Stimulated activated CD4-positive, alpha-beta T cell treated with anti-CD3 and anti-CD28 coated beads, Interleukin-2, amount 100 ng/mL, for 48 hours (primary cell): ENCODE measurements at regions not wholly inside any gene's neighbourhood (a gene's known extent, or its start where the extent isn't known, plus 50 kb on each side); places are given as distances from the start of the nearest gene placed in this dataset.

Source experiments
- DNase-seq, 2 donors: peaks; one replicate each; pipeline ENCODE4 v3.0.0-alpha.2; 2020

- DNase-seq = no peak
These were observed 152.8 kb upstream of the ANK2 start for GRCh38 chr4:112896609-112897190.

- DNase-seq = no peak
These were observed 151.9 kb upstream of the ANK2 start for GRCh38 chr4:112897543-112897942.

- DNase-seq = no peak
These were observed 150.9 kb upstream of the ANK2 start for GRCh38 chr4:112898357-112899141.

DNA sequence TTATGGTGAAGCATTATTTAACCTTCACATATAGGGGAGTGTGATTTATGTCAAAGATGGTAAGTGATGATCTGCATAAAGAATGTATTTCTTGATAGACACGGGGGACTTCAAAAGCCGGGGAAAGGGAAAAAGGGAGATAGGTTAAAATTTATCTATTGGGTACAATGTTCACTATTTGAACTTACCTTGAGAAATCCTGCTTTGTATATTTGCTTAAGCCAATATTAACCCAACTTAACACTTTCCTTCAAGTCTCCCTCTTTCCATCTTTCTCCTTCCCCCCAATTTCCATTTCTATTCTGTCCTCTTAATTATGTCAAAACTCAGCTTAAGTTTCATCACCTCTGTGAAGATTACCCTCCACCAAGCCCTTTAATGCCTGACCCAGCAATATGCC is 149.0 kb upstream of the ANK2 start:
- DNase-seq = no peak

DNA sequence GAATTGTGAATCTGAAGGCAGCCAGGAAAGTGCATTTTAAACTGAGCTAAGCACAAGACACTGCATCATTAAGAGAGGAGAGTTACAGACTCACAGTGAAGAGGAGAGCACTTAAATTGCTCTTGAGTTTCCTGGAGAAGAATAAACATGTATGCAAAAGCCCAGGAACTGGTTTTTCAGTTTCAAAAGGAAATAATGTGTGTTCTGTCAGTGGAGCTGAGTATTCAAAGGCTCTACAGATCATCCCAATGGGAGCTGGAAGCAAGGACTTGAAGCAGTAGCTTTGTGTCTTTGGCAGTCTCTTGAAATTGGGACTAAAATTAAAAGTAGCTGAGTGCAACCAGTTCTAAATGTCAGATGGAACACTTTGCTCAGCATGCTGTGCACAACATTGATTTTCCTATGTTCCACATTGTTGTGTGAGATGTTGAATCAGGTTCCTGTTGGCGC is 147.5 kb upstream of the ANK2 start:
- DNase-seq = no peak

DNA sequence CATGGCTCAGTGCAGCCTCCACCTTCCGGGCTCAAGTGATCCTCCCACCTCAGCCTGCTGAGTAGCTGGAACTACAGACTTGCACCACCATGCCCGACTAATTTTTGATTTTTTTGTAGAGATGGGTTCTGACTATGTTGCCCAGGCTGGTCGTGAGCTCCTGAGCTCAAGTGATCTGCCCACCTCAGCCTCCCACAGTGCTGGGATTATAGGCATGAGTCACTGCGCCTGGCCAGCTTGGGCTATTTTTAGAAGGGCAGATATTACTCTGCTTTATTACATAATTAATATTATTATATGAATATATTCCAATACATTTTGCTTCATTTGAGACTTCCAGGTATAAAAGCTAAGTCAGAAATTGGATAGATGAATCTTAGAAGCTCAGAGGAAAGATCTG is 143.7 kb upstream of the ANK2 start:
- no peak for DNase-seq

DNA sequence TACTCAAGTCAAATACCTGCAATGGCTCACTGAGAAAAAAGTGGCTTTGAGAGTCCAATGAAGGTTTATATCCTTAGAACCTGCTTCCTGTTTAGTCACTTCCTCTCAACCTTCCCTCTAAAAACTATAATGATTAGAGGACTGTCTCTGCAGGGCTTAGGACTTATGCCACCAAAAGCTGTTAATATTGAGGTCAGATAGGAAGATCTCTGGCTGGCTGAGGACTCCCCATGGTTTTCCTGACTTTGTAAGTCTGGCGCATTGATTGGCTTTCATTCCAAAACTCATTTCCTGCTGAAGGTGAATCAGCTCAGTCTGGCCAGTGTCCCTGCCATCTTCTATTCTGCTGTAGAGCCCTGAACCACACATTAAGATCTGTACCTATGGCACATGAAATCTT is 140.9 kb upstream of the ANK2 start:
- DNase-seq = no peak

DNA sequence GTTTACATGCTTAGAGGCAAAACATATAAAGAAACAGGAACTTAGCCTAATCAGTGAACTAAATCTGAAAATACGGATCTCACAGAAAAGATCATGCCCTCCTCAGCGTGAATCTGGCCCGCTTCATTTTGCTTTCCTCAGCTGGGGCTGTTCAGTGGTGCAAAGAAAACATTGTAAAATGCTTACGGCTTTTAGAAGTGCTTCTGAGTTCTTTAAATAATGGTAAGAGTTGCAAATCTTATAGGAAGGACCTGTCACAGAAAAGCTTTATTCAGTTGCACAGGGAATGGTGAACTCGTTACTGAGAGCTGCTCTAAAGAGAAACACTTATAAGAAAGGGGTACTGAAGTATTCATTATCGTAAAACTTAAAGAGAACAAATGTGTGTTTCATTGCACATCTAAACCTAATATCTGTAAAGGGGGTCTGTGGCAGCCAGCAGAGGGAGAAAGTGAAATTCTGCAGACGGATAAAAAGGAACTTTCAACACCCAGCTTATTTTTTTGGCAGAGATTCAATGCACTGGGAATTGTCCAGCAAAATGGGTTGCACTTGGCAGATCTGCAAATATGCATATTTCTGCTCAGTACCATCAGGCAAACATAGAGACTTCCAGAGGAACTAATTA is 139.2 kb upstream of the ANK2 start:
- no peak for DNase-seq

- no peak for DNase-seq
These were observed 132.6 kb upstream of the ANK2 start for GRCh38 chr4:112916868-112917267.

DNA sequence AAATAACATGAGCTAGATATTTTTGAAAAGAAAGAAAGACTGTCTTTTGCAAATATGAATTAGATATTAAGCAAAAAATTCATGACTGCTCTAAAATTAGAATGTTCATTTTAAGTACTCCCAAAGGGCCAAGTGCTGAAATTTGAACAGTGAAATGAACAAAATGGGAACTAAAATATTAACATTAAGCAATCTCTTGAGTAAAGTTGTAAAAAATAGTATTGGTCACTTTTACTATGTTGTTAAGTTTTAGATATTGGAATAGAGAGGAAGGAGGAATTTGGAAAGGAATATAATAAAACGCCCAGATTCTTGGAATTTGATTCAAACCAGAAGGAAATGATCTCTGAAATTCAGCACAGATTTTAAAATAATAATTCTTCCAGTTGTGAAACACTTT is 125.9 kb upstream of the ANK2 start:
- DNase-seq = no peak

DNA sequence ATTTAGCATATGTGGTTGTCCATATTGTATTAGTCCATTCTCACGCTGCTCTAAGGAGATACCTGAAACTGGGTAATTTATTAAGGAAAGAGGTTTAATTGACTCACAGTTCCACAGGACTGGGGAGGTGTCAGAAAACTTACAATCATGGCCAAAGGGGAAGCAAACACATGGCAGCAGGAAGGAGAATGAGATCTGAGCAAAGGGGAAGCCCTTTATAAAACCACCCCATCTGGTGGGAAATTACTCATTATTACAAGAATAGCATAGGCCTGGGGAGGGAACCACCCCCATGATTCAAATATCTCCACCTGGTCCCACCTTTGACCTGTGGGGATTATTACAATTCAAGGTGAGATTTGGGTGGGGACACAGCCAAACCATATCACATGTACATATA is 122.6 kb upstream of the ANK2 start:
- DNase-seq = no peak

DNA sequence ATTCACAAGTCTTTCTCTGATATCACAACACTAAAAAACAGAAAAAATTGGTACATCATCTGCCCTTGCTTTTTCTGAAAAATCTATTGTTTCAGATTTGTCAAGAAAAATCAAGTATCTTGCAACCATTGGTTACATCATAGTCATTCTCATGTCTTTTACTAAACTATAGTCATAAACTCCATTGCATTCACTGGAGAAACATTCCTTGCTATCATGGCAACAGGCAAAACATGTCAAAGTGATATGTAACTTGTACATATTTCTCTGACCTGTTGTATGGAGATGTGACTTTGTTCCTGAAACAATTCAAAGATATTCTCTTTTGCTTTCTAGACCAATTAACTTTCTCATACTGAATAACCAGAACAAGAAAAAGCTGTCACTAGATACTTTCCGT is 121.9 kb upstream of the ANK2 start:
- no peak for DNase-seq

- DNase-seq = no peak
These were observed 118.5 kb upstream of the ANK2 start for GRCh38 chr4:112931001-112931400.

GRCh38 chr4:112933790-112934189 is 115.7 kb upstream of the ANK2 start:
- no peak for DNase-seq

- no peak for DNase-seq
These were observed 110.9 kb upstream of the ANK2 start for GRCh38 chr4:112938461-112939058.

- DNase-seq = no peak
These were observed 109.6 kb upstream of the ANK2 start for GRCh38 chr4:112939901-112940300.

DNA sequence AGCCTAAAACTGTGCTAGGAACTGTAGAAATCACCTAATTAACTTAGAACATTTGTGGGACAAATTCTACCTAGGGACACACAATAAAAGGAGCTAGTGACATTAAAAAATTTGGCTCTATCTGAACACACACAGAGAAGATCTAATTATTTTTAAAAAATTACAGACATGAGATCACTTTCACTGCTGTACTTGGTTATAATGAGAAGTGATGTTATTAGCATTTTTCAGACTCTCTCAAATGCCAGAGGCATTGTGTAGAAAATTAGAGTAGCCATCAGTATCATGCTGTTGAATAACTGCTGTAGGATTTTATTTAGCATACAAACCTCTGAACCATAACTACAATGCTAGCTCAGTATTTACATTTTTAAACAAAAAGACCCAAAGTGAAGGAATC is 109.1 kb upstream of the ANK2 start:
- DNase-seq = no peak

DNA sequence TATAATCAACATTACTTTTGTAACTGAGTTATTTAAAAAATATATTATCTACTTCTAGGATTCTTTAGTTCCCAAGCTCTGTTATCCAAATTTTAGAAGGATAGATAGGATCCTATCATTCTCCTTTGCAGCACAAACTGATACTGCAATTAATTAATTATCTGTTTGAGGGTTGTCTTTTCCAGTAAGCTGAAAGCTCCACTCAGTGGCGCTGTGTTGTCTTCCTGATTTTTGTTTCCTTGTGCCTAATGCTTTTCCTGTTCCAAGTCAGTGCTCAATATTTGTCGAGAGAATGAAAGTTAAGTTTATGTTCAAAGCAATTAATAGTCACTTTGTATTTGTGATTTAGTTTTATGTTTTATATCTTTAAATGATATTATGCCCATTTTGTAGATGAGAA is 107.4 kb upstream of the ANK2 start:
- DNase-seq = no peak

- no peak for DNase-seq
These were observed 106.5 kb upstream of the ANK2 start for GRCh38 chr4:112942997-112943396.

- DNase-seq = no peak
These were observed 105.4 kb upstream of the ANK2 start for GRCh38 chr4:112944006-112944405.

GRCh38 chr4:112946127-112946526 is 103.3 kb upstream of the ANK2 start:
- no peak for DNase-seq

- DNase-seq = no peak
These were observed 101.8 kb upstream of the ANK2 start for GRCh38 chr4:112947616-112948015.

DNA sequence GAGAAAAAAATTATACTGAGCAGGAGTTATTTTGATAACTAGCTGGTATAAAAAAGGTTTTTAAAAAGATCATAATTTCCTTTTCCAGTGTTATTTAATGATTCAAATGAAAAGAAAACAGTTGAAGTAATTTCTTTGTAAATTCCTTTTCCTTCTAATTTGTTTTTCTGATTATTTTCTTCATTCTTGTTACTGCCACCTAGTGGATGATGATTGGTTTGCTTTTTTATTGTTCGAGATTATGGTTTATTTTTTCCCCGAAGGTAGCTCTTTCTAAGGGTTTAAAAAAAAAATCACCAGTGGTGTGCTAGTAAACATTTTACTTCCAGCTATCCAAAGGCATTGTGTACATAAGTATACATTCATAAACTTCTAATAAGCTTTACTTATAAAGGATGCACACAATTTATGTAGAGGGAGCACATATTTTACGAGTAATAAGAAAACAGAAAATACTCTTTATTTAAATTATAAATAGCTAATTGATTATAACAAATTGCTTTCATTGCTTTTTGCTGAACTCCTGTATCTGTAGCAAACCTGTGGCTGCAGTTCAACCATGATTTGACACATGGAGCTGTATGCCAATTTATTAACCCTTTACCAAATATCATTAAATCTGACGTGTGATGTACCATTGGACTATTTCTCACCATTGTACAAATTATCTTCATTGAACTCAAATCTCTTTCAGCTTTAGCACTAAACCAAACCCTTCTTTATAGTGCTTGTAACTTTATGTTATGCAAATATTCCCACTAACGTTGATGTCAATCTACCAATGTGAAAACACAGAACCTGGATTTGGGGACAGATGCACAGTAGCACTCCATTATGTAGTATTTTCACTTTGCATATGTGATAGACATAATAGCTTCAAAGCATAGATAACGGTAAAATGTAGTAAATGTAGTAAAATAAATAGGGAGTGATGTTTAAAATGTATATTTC is 97.8 kb upstream of the ANK2 start:
- no peak for DNase-seq
